ENCODE measurements at regions not wholly inside any gene's neighbourhood (a gene's known extent, or its start where the extent isn't known, plus 50 kb on each side); places are given as distances from the start of the nearest gene placed in this dataset.

- no peaks in the 10 kb centered on the region for H3K4me1 ChIP-seq
- no peak for TF ChIP-seq POLR2AphosphoS5 (IDR thresholded peaks at IDR 0.05; ENCODE audit: insufficient read depth in 1 of 2, low read depth in 1 of 2)
- no peak for TF ChIP-seq CTCF (IDR thresholded peaks at IDR 0.05)
- no peak for TF ChIP-seq POLR2A (IDR thresholded peaks at IDR 0.05)
- no peaks in the 10 kb centered on the region for H3K27me3 ChIP-seq
- no peaks in the 10 kb centered on the region for H3K36me3 ChIP-seq
- DNase-seq (ENCODE audit: extremely low spot score in 2 of 2), result no peak
- H3K4me3 ChIP-seq, result no peak overlapping the region
- intact Hi-C loops (cut with DNase I), result no loop called here
- no peak overlapping the region for H3K27ac ChIP-seq
- no peaks in the 10 kb centered on the region for H3K9me3 ChIP-seq
These were observed 674.9 kb downstream of the OLFM4 start for GRCh38 chr13:53703371-53704080.

GRCh38 chr13:53719281-53719680 is 690.7 kb downstream of the OLFM4 start:
- intact Hi-C loops (cut with DNase I), result no loop called here
- no peak for DNase-seq (ENCODE audit: extremely low spot score in 2 of 2)
- Histone ChIP-seq H3K4me3 (no peak overlapping the region), H3K27ac (no peak overlapping the region), H3K9me3 (no peaks in the 10 kb centered on the region), H3K4me1 (no peaks in the 10 kb centered on the region), H3K36me3 (no peaks in the 10 kb centered on the region), H3K27me3 (no peaks in the 10 kb centered on the region)
- TF ChIP-seq CTCF (IDR thresholded peaks at IDR 0.05) (no peak), POLR2A (IDR thresholded peaks at IDR 0.05) (no peak), POLR2AphosphoS5 (IDR thresholded peaks at IDR 0.05; ENCODE audit: insufficient read depth in 1 of 2, low read depth in 1 of 2) (no peak)

GRCh38 chr13:53732664-53733063 is 704.1 kb downstream of the OLFM4 start:
- intact Hi-C loops (cut with DNase I), result no loop called here
- H3K27ac ChIP-seq, result no peak overlapping the region
- DNase-seq (ENCODE audit: extremely low spot score in 2 of 2), result no peak
- H3K4me1 ChIP-seq, result no peaks in the 10 kb centered on the region
- H3K4me3 ChIP-seq, result no peak overlapping the region
- no peaks in the 10 kb centered on the region for H3K36me3 ChIP-seq
- TF ChIP-seq POLR2A (IDR thresholded peaks at IDR 0.05) (no peak), POLR2AphosphoS5 (IDR thresholded peaks at IDR 0.05; ENCODE audit: insufficient read depth in 1 of 2, low read depth in 1 of 2) (no peak), CTCF (IDR thresholded peaks at IDR 0.05) (no peak)
- H3K27me3 ChIP-seq, result no peaks in the 10 kb centered on the region
- H3K9me3 ChIP-seq, result no peaks in the 10 kb centered on the region

GRCh38 chr13:53743906-53744305 is 715.3 kb downstream of the OLFM4 start:
- no peaks in the 10 kb centered on the region for H3K36me3 ChIP-seq
- DNase-seq (ENCODE audit: extremely low spot score in 2 of 2), result no peak
- intact Hi-C loops (cut with DNase I), result no loop called here

More at GRCh38 chr13:53743906-53744305, 715.3 kb downstream of the OLFM4 start:
- H3K27me3 ChIP-seq, result no peaks in the 10 kb centered on the region
- TF ChIP-seq POLR2AphosphoS5 (IDR thresholded peaks at IDR 0.05; ENCODE audit: insufficient read depth in 1 of 2, low read depth in 1 of 2) (no peak), POLR2A (IDR thresholded peaks at IDR 0.05) (no peak), CTCF (IDR thresholded peaks at IDR 0.05) (no peak)
- no peaks in the 10 kb centered on the region for H3K9me3 ChIP-seq
- no peaks in the 10 kb centered on the region for H3K4me1 ChIP-seq
- no peak overlapping the region for H3K27ac ChIP-seq
- no peak overlapping the region for H3K4me3 ChIP-seq
